ENCODE measurements at regions not wholly inside any gene's neighbourhood (a gene's known extent, or its start where the extent isn't known, plus 50 kb on each side); places are given as distances from the start of the nearest gene placed in this dataset.

DNA sequence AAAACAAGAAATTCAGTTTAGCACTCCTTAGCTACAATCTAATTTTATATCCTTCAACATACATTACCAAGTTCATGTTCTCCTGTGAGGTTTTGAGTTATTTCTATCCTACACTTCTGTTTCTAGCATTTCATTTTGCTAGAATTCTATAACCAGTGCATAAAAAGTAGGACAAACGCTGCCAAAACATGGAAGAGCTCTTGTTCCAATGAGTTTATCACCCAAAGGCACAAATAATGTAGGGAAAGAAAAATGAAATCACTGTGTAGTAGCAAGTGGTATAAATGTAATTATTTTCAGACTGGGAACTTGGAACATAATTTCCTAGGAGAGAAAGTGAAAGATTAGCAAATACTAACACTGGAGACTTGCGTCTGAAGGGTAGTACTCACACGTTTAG, 413.3 kb upstream of the NRSN1 start:
- TF ChIP-seq SIN3A (IDR thresholded peaks at IDR 0.05; ENCODE audit: low read depth) (no peak), POLR2A (IDR thresholded peaks at IDR 0.05; ENCODE audit: borderline replicate concordance, extremely low read depth, insufficient read depth, insufficient read length) (no peak), ZFX (IDR thresholded peaks at IDR 0.05) (no peak), EZH2 (IDR thresholded peaks at IDR 0.05) (no peak), EZH2phosphoT487 (IDR thresholded peaks at IDR 0.05; ENCODE audit: borderline replicate concordance) (no peak)
- TF ChIP-seq, protein P1, sequence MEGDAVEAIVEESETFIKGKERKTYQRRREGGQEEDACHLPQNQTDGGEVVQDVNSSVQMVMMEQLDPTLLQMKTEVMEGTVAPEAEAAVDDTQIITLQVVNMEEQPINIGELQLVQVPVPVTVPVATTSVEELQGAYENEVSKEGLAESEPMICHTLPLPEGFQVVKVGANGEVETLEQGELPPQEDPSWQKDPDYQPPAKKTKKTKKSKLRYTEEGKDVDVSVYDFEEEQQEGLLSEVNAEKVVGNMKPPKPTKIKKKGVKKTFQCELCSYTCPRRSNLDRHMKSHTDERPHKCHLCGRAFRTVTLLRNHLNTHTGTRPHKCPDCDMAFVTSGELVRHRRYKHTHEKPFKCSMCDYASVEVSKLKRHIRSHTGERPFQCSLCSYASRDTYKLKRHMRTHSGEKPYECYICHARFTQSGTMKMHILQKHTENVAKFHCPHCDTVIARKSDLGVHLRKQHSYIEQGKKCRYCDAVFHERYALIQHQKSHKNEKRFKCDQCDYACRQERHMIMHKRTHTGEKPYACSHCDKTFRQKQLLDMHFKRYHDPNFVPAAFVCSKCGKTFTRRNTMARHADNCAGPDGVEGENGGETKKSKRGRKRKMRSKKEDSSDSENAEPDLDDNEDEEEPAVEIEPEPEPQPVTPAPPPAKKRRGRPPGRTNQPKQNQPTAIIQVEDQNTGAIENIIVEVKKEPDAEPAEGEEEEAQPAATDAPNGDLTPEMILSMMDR (IDR thresholded peaks at IDR 0.05 in 2 of 3, conservative IDR thresholded peaks at IDR 0.05 in 1 of 3; ENCODE audit: borderline replicate concordance in 1 of 3, insufficient read depth in 1 of 3, low read depth in 2 of 3, low read length in 2 of 3): no peak
- TF ChIP-seq, protein P2, sequence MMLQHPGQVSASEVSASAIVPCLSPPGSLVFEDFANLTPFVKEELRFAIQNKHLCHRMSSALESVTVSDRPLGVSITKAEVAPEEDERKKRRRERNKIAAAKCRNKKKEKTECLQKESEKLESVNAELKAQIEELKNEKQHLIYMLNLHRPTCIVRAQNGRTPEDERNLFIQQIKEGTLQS (IDR thresholded peaks at IDR 0.05): no peak
